ENCODE measurements at regions not wholly inside any gene's neighbourhood (a gene's known extent, or its start where the extent isn't known, plus 50 kb on each side); places are given as distances from the start of the nearest gene placed in this dataset.
A peak's percentile ranks its signal among the peaks of the same experiment; 100 is the strongest.

DNA sequence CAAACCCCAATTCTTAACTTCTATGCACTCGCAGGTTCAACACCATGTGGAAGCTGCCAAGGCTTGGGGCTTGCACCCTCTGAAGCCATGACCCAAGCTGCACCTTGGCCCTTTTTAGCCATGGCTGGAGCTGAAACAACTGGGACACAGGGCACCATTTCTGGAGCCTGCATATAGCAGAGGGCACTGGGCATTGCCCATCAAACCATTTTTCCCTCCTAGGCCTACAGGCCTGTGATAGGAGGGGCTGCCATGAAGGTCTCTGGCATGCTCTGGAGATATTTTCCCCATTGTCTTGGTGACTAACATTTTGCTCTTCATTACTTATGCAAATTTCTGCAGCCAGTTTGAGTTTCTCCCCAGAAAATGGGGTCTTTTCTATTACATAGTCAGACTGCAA, 484.7 kb downstream of the EPHA7 start:
- no peak for DNase-seq

DNA sequence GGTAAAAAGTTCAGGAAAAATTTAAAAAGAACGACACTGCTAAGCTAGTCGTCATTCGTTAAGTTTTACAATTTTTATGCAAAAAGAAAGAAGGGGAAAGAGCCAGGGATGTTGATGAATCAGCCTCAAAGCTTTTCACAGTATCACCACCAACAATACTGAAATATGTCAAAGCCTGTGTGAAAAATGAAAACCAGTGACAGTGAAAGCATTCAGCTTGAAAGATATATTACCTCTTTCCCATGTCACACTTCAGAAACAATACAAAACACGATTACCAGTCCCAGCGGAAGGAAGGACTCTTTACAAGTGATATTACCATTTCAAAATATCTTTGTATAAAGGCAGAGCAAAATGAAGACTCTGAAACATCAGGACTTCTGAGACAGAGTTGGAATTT, 489.2 kb downstream of the EPHA7 start:
- no peak for DNase-seq

DNA sequence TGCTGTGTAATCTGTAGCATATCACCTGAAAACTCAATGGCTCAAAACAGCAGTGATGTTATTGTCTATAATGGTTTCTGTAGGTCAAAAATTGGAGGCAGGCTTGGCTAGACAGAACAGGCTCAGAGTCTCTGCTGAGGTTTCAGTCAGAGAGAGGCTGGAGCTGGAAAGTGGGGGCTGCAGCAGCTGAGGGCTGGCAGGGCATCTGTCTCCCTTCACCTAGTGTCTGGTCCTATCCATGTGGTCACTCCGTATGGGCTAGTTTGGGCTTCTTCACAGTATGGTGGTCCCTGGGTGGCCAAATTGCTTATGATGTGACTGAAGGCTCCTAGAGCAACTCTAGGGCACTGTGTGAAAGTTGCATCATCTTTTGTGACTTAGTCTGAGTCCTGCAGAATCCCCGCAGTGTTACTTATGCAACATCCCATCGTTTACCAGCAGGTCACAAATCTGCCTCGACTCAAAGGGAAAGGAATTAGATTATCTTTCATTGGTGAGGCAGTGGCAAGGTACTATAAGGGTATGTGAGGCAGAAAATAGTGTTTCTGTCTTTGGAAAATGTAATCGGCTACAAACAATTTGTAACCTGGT, 497.0 kb downstream of the EPHA7 start:
- DNase-seq, result no peak

DNA sequence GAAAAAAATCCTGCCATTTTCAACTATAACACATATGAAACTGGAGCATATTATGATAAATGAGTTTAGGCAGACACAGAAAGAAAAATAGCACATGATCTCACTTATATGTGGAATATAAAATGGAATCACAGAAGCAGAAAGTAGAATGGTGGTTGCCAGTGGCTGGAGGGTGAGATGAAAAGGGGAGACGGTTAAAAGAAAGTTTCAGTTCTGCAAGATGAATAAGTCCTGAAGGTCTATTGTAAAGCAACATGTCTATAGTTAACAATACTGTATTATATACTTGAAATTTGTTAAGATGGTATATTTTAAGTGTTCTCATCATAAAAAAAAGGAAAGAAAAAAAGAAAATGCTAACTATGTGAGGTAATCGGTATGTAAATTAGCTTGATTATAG, 503.9 kb downstream of the EPHA7 start:
- no peak for DNase-seq

DNA sequence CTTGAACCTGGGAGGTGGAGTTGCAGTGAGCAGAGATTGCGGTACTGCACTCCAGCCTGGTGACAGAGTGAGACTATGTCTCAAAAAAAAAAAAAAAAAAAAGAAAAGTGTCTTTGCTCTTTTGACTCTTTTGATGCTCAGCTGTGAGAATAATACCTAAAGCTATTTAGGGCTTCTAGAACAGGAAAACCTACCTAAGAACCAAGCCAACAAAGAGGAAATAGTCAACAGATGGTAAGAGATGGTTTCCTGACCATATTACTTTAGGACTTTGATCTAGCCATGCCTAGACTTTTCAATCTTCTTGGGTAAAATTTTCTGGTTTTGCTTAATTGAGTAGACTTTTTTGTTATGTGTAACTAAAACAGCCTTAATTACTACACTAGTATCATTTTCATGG, 508.1 kb downstream of the EPHA7 start:
- DNase-seq, result no peak

DNA sequence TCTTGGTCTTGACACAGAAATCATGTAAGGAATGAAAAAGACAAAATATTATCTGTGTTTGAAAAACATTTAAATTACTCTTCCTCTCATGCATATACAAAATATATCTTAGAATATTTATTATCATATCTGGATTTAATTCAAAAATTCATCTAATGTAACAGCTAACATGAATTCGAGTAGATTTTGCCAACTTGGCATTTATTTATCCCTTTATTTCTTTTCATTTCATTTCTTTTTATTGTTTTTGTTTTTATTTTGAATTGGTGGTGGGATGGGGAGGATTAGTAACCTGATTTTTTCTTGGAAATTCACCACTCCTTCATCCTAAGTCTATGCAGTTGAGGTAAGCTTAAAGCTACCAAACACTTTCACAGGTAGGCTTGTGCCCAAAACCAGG, 508.7 kb downstream of the EPHA7 start:
- no peak for DNase-seq

DNA sequence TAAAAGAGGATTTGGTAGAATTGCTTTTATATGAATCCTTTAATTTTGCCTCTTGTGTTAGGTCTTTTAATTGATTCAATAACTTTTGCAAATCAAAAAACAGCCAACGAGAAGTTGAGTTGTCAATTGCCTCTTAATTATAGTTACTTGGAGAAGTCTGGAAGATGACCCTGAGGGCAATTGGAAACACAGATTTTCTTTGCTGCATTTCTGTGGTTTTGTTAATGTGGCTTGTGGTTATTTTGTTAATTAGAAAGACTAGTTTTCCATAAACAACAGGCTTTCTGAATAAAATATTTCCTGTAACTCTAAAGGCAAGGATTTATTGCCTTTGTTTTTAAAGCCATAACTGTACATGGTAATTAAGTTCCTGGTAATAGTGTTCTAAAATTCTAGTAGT, 513.0 kb downstream of the EPHA7 start:
- DNase-seq, result no peak

DNA sequence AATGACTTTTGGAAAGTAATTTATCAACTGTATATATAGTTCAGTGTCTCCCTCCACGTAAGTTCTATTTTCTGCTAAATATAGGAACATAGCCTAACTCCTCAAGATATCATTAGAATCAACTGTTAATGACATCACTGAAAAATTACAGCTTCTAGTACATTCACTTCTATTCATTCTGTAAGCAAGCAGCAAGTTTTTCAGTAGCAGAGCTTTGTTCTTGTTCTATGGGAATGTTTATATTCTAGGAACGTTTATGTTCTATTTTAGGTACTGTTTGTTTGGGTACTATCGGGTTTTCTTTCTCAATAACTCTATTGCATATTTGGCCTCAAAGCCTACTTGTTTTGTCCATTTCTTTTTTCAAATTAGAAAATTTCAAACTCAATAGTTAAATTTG, 525.6 kb downstream of the EPHA7 start:
- DNase-seq, result no peak

DNA sequence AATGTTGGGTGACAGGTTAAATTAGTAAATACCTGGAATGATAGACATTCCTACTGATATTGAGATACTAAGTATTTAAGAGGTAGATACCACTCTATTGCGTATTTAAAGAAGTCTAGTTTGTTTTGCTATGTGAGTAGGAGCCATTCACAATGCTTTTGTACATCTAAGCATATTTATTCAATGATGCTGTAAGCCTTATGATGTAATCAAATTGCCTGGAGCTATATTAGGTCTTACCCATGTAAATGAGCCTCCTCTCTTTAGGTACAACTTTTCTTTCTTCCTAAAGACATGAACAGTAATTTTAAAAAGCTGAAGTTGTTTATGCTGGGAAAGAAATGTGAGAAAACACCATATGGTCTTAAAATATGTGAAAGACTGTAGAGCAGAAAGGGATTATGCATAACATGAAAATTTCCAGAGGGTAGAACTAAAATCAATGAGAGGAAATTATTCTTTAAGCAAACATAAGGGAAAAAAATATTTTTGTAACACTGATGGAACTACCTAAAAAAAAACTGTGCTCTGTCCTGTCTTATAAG, 526.7 kb downstream of the EPHA7 start:
- no peak for DNase-seq

DNA sequence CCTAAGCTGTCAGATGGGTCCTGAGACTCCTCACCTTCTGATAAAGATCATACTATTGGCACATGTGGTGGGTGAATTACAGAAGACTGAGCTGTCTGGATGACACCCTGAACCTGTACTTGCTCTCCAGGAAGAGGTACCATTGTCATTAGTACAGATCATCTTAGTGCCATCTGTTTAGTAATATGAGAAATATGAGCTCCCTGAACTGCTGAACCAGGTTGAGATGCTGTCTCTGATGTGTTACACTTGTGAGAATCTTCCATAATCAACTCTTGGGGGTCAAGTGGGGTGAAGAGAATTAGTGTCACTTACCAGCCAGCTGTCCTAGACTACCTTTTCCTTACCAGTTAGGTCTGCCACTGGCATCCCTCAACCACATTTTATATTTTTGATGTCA, 531.0 kb downstream of the EPHA7 start:
- no peak for DNase-seq

DNA sequence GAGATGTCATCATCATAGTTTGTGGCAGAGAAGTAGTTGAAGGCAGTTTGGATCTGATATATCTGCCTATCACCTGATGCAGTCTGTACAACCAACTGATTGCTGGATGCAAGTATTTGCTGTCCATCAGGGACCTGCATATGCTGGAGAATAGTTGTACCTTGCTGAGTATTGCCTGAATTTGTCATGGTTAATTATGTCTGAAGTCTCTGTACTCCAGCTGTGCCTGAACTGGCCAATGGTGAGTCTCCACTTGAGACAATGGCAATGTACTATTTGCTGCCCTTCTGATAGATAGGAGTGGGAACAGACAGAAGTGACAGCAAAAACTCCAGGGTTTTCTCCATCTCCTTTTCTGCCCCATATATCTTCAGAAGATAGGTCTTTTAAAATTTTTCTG, 531.5 kb downstream of the EPHA7 start:
- no peak for DNase-seq

DNA sequence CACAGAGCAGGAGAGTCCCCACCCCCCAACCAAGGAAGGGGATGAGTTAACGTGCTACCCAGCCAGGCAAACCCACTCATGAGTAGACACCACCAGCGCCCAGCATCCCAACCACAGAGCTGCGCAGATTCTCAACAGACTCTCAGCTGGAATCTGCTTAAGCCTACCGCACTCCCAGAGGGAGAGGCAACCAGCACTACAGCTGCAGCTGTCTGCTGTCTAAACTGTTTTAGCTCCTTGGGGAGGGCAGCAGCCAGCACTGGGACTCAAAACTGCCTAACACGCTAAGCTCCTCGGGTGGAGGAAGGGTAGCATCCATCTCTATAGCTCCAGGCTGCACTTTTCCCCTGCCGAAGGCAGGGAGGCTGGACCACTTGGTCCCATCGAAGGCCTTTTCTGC, 539.8 kb downstream of the EPHA7 start:
- no peak for DNase-seq

DNA sequence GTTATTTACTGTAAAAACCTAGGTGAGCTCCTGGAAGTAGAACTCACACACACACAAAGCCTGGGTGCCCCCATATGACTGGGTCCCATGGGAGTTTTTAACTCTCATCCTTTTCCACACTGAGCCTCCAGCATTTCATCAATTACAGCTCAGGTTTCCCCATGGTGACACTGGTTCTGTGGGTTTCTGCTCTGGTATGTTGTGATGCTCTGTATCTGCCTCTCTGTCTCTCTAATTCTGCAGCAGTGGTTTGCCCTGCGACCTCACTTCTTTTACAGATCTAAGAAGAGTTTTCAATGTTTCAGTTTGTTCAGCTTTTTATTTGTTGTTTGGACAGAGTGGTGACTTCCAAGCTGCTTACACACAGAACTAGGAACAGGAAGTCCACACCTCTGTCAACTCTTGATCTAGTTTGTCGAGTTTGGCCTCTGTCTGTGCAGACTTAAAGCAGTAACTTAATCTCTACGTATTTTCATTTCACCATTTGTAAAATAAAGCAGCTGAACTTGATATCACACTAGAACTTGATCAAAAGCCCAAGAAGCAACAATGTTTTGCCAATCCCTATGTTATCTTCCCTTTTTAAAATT, 554.3 kb downstream of the EPHA7 start:
- no peak for DNase-seq

DNA sequence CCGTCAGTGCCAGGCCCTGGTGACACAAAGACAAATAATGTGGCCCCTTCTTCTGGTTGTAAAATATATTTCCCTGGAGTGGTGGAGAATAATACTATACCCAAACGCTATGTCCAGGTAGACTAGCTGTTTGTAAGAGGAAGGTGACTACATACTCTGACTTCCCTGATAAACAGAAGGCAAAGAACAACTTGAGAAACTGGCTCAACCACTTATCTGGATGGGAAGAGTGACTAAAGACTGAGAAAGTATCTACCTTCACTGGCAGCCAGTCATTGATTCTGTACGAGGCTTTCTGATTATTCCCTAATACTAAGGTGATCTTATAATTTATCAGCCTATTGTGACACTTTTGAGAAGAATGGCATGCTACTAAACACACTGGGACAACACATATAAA, 569.7 kb downstream of the EPHA7 start:
- DNase-seq, result no peak

DNA sequence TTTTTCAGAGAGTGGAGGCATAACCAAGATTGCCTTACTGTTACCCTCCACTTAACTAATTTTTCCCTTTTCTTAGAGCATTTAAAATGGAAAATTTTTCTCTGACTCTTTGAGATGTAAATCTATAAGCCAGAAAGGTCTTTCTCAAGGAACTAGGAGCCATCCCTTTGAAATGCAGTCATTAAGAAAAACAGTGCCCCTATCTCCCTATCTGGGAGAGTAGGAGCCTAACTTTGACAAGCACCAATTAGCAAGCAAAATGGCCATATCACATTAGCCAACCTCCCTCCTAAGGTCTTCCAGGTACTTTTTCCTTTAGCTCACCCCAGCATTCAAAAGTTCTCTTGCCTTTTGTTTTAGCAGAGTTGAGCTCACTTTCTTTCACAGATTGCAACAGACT, 570.5 kb downstream of the EPHA7 start:
- no peak for DNase-seq

DNA sequence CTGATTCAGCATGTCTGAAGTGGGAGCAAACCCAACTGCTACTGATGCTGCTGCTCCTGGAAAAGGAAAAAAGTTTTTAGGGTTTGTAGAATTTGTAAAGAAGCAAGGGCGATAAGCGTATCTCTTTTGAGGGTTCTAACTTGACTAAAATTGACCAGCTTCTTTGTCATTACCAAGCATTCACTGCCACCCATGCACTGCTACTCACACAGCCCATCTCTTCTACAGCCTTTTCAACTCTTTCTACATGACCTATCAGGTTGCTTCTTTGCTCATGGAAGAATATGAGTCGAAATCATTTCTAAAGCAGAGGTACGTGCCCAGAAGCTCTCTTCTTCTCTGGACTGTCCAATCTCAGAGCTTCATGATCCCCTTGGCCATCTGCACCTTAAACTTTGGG, 570.9 kb downstream of the EPHA7 start:
- DNase-seq, result no peak

DNA sequence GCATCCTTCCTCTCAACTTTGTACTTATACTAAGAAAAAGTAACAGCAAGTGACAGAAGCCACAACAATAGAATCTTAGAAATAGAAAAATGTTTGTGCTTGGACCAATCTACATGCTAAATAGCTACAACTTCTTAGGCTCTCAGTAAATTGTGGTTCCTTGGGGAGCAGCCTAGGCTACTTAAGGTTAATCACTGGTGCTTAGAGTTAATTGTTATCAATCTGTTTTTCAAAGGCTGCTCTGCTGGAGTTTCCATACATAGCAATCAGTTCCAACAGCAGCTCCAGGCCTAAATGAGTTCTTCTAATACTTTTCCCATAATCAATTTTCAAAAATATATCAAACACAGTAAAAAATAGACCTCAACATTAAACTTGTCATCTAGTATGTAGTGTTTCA, 571.4 kb downstream of the EPHA7 start:
- no peak for DNase-seq

DNA sequence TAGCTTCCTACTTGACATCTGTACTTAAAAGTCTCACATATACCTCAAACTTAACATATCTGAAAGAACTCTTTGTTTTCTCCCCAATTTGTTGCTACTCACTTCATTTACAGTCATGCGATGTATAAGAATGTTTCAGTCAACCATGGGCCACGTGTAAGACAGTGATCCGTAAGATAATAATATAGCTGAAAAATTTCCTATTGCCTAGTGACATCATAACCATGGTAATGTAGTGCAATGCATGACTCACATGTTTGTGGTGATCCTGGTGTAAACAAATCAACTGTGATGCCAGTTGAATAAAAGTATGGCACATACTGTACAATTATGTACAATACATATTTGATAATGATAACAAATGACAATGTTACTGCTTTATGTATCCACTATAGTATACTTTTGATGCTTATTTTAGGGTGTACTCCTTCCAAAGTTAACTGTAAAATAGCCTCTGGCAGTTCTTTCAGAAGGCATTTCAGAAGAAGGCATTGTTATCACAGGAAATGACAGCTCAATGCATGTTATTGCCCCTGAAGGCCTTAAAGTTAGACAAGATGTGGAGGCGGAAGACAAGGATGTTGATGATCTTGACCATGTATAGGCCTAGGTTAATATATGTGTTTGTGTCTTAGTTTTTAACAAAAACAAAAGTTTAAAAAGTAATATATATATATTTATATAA, 579.0 kb downstream of the EPHA7 start:
- DNase-seq, result no peak

DNA sequence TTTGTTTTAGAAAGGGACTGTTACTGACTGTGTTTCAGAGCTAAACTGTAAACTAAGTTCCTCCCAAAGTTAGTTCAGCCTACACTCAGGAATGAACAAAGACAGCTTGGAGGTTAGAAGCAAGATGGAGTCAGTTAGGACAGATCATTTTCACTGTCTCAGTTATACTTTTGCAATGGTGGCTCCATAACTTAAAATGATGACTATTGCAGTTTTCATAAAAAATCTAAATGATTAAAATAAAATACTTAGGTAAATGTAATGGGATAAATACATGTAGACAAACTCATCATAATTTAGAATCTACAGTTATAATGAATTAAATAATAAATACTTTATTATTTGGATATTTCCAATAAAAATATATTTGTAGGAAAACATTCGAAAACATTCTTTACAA, 590.6 kb downstream of the EPHA7 start:
- DNase-seq, result no peak

DNA sequence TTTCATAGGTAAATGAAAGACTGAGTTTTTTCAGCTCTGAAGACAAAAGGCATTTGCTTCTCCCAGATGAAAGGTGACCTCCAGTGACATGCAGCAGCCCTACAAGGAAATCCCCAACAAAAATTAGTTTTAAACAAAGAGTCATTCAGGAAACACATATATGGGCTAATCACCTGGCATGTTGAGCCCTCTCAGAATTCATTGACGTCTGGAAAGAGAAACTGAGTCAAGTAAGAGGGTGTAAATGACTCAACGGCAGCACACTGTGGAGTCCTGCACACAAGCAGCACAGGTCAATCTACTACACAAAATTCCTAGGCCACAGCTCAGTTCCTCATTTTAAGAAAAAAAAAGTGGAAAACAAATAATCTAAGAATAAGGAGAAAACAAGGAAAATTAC, 592.3 kb downstream of the EPHA7 start:
- DNase-seq, result peak; percentile 27

DNA sequence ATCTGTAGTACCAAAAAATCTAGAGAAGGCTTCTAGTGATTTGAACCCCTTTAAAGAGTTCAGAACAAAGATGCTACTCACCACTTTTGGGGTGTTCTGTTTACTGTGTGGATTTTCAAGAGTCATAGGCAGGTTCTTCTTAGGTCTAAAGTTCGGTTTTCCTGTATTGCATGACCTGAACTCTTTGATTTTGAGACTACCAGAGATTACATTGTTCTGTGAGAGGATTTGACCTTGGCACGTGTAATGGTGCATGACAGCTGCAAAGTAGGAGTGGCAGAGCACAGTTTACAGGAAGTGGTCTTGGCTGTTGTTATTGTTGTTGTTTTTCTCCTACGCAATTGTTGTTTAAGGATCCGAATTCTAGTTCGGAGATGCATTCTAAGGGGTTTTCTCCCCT, 592.7 kb downstream of the EPHA7 start:
- peak; percentile 27 for DNase-seq

DNA sequence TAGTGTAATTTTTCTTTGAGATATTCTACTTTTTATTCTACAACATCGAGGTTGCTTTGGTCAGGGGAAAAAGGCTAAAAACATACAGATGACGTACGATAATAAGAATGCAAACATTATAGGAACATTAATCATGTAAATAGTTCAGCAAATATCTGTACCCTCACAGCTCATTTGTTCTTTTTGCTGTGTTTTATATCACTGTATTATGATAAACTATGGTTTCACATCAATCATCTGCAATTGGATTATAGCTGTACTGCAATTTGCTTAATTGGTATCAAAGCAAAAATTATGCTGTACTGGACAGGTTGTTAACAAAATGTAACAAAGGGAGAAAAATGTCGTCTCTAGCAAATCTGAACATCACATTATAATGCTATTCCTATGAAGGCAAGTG, 597.1 kb downstream of the EPHA7 start:
- DNase-seq, result no peak

DNA sequence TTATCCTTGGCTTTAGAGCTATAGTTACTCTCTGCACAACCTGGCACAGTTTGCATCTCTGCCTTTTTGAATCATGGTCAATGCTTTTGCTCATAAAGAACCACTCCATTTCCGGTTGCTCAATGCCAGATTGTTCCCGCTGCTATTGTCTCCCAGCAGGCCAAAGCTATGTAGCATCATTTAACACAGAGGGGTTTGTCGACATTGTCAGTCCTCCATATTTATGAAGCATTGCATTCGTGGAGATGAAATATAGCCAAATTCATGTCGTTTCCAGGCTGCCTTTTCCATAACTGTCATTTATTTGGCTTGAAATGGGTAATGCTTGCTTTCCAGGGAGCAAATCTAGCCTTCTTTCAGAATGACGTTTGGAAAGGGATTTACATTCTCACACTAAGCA, 598.8 kb downstream of the EPHA7 start:
- DNase-seq, result no peak

DNA sequence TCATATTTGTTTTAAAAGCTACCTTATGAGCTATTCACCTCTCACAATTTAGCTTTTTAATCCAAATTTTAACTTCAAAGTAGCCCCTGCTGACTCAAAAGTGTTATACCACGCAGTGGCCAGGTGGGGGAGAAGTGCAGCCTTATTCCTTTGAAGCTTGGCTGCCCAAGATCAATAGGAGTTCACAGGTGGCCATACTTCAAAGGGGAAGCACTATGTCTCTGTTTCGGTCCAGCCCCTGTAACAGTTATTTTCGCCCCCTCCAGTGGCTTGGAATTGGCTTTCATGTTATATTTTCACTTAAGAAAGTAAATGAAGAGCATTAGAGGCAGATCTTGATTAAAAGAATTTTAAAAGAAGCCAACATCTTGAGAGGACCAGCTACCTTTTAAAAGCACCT, 608.4 kb downstream of the EPHA7 start:
- peak; percentile 22 for DNase-seq

DNA sequence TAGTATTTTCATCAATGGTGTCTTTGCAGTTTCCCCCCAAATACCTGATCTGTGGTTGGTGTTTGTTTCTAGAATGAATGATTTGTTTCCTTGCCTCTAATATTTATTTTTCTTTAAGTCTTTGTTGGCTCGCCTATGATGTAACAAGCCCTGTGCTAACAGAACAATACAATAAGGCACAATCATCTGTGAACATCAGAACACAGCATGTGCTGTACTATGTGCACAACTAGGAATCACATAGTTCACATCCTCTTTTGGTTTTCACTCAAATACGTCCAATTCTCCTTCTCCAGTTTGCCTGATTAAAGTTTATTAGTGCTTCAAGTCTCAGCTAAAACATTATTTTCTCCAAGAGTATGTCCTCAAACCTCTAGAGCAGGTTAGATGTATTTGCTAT, 613.1 kb downstream of the EPHA7 start:
- no peak for DNase-seq

All from DMS153 (cell line).